ENCODE measurements at regions not wholly inside any gene's neighbourhood (a gene's known extent, or its start where the extent isn't known, plus 50 kb on each side); places are given as distances from the start of the nearest gene placed in this dataset.
A peak's percentile ranks its signal among the peaks of the same experiment; 100 is the strongest.

- no peak for DNase-seq
Measured at GRCh38 chr20:24764027-24764793, 184.9 kb upstream of the CST7 start.

DNA sequence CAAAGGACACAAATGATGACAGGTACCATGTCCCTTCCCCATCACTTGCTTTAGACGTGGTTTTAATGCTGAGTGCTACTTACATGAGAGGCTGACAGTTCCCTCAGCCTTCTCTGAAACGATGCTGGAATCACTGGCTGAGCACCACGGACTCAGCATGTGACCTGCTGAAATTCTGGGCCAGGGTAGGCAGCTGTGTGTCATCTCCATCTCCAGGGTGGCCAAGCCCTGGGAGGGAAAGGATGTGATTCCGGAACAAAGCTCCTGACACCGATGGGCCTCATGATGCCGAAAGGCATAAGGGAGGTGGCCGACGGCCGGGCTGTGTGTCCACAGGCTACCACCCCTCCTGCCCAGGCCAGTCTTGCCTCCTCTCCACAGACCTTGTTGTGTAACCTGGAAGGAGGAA is 184.3 kb upstream of the CST7 start:
- no peak for DNase-seq

DNA sequence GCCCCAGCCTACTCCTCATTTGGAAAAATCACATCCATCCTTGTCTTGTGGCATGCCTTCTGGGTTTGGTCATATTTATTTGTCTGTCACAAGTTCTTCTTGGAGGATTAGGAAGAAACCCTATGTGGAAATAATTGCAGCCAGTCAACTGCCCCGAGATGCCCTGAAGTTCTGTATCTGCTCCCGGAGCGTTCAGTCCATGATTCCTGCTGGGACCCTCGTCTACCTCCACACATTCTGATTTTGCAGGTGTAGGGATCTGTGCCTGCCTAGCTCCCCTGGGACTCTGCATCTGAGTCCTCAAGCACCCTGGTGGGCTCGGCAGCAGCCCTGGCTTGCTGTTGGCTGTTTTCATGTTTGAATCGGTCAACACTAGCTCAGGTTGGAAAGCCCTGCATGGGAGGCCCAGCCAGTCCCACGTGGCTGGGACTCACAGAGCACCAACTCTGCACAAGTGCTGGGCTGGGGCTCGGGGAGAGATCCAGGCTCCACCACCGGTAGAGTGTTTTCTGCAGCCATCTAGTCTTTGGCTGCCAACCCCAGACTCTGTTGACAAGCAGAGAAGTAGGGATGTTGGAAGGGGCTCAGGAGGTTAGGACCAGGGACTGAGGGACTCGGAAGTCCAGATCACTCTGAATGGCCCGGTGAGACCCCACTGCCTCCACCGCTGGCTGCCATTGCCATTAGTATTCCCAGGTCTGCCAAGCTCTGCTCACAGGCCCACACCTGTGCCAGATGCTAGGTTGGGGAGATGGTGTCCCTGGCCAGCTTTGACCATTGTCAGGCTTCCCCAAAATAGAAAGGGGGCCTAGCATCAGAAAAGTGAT is 183.5 kb upstream of the CST7 start:
- DNase-seq: no peak

DNA sequence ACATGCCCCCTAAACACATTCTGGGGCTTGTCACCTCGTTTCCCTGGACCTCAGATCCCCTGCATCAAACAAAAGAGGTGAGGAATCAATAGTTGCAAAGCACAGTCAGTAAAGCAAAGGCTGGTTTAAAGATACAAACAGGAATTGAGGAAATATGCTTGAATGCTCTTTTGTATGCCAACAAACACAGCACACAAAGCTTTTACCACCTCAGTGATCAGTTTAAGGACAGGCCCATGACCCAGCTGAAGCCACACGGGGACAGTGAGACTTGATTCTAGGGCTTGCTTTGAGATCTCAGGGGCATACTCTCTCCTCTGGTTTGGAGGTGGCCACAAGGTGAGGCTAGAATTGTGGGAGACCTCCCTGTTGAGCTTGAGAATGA is 182.9 kb upstream of the CST7 start:
- no peak for DNase-seq

GRCh38 chr20:24766826-24767622 is 182.0 kb upstream of the CST7 start:
- DNase-seq: no peak

- DNase-seq: no peak
Measured at GRCh38 chr20:24767623-24768100, 181.4 kb upstream of the CST7 start.

DNA sequence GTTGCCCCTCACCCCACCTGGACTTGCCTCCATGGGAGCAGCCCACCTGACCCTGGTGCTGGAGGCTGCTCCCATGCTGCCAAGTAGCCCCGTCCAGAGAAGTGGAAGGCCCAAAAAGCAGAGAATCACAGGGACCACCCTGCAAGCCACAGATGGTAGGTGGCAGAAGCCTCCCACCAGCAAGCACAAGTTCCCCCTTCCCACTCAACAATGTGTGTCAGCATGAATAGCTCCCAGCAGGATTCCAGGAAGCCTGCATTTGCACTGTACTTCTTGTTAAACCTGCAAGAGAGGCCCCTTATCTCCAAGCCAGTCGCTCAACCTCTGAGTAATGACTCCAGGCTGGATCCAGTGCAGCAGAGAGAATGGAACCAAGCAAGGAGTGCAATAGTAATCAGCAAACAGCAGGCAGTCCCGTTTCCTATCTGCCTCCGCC is 180.8 kb upstream of the CST7 start:
- DNase-seq: no peak

GRCh38 chr20:24768713-24769601 is 180.1 kb upstream of the CST7 start:
- DNase-seq: no peak

GRCh38 chr20:24769878-24770627 is 179.0 kb upstream of the CST7 start:
- DNase-seq: no peak

- DNase-seq: no peak
Measured at GRCh38 chr20:24770628-24771541, 178.2 kb upstream of the CST7 start.

GRCh38 chr20:24771542-24772061 is 177.5 kb upstream of the CST7 start:
- no peak for DNase-seq

DNA sequence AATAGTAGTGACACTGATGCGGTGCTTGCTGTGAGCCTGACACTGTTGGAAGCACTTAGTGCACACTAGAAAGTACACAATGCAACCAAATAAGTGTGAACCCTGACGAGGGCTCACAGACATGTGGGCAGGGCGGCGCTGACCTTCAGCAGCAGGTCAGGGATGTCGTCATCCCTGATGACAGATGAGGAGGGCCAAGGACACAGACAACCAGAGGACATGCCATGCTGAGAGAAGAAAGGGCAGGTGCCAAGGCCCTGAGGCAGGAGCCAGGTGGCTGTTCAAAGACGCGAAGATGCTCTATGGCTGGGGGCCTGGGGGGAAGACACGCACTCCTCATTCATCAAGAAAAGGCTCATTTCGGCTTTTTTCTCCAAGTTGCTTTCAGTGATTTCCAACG is 176.4 kb upstream of the CST7 start:
- DNase-seq: no peak

GRCh38 chr20:24773168-24773567 is 175.9 kb upstream of the CST7 start:
- DNase-seq: no peak

DNA sequence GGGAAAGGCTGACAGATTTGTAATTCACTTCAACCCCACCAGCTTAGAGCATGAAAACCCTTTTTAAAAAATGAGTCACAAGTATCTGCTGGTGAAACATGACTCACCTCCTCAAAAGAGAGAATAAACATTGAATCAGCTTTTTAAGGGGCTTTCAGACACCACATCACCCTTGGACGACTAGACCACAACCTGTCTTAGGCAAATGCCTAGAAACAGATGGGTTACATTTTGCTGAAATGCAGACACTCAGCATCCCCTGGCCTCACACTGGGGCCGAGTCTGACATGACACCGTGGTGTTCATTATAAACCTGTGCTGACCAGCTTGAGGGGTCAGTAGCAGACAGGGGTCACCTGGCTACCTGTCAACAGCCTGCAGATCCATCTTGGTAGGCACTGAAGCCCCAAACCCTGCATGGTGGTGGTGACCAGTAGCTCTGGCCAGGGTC is 175.3 kb upstream of the CST7 start:
- peak; percentile 26 for DNase-seq

GRCh38 chr20:24775966-24776365 is 173.1 kb upstream of the CST7 start:
- no peak for DNase-seq

GRCh38 chr20:24776755-24777271 is 172.3 kb upstream of the CST7 start:
- no peak for DNase-seq

- no peak for DNase-seq
Measured at GRCh38 chr20:24777746-24778145, 171.3 kb upstream of the CST7 start.

- DNase-seq: no peak
Measured at GRCh38 chr20:24778585-24779031, 170.5 kb upstream of the CST7 start.

- no peak for DNase-seq
Measured at GRCh38 chr20:24779131-24779530, 169.9 kb upstream of the CST7 start.

- no peak for DNase-seq
Measured at GRCh38 chr20:24779946-24780345, 169.1 kb upstream of the CST7 start.

All from activated CD4-positive, alpha-beta T cell treated with anti-CD3 and anti-CD28 coated beads for 48 hours (primary cell).